PC-3 (cell line): ENCODE measurements at regions not wholly inside any gene's neighbourhood (a gene's known extent, or its start where the extent isn't known, plus 50 kb on each side); places are given as distances from the start of the nearest gene placed in this dataset.

Experiments
- CTCF ChIP-seq: fragments of 300-600 bp; sonication (generic); conservative IDR thresholded peaks from 2 replicates; pipeline ENCODE4 v1.5.1; 2017; ENCODE audit warnings: antibody characterized with exemption, low read depth, mild to moderate bottlenecking, low read length
- EZH2 ChIP-seq: fragments of 300-600 bp; sonication (generic); IDR thresholded peaks from one replicate; pipeline ENCODE4 v1.6.1; 2017; ENCODE audit warnings: antibody characterized with exemption, mild to moderate bottlenecking, low read length; ENCODE audit not compliant: unreplicated experiment
- EZH2phosphoT487 ChIP-seq: fragments of 300-600 bp; sonication (generic); IDR thresholded peaks from 2 replicates; pipeline ENCODE4 v1.6.1; 2018; ENCODE audit warnings: mild to moderate bottlenecking, antibody characterized with exemption, low read length, borderline replicate concordance

GRCh38 chr2:7618031-7618430 lies 700.8 kb downstream of the RNF144A start:
- no peak for TF ChIP-seq CTCF
- no peak for TF ChIP-seq EZH2
- no peak for TF ChIP-seq EZH2phosphoT487
